Spleen (tissue), 11 donors: ENCODE measurements at regions not wholly inside any gene's neighbourhood (a gene's known extent, or its start where the extent isn't known, plus 50 kb on each side); places are given as distances from the start of the nearest gene placed in this dataset.
"Not testable (repeated sequence)": the region's sequence is repeated elsewhere in the genome, so short reads cannot be mapped to it uniquely, and the experiment has no call there.

Experiments used
- DNase-seq: peaks from one replicate; pipeline ENCODE4 v3.0.0-alpha.2; 2020
- H3K27ac ChIP-seq, 8 donors: fragments of 200-600 bp; sonication (generic) in 7 of 8; 1 replicate in 4 of 8; 2 replicates in 4 of 8; pipeline versions ENCODE4 v1.5.0 to v1.8.0; 2016 to 2021; ENCODE audit warnings: inconsistent platforms in 4 of 8, mild to moderate bottlenecking in 4 of 8, moderate library complexity in 1 of 8
- H3K27me3 ChIP-seq, 7 donors: fragments of 200-600 bp; sonication (generic) in 6 of 7; replicated peaks in 1 of 7; 1 replicate in 4 of 7; 2 replicates in 3 of 7; pipeline versions ENCODE4 v1.5.0 to v1.8.0; 2016 to 2021; ENCODE audit warnings: inconsistent platforms in 3 of 7, mild to moderate bottlenecking in 1 of 7
- H3K36me3 ChIP-seq, 6 donors: fragments of 200-600 bp; sonication (generic) in 5 of 6; 1 replicate in 4 of 6; 2 replicates in 2 of 6; pipeline versions ENCODE4 v1.5.0 to v1.8.0; 2016 to 2021; ENCODE audit warnings: inconsistent platforms in 2 of 6
- H3K4me1 ChIP-seq, 6 donors: fragments of 200-600 bp; sonication (generic) in 5 of 6; 1 replicate in 3 of 6; 2 replicates in 3 of 6; pipeline versions ENCODE4 v1.5.0 to v1.8.0; 2016 to 2021; ENCODE audit warnings: inconsistent platforms in 3 of 6
- H3K4me3 ChIP-seq, 8 donors: fragments of 200-600 bp; sonication (generic) in 7 of 8; 1 replicate in 4 of 8; 2 replicates in 4 of 8; pipeline versions ENCODE4 v1.5.0 to v1.8.0; 2016 to 2021; ENCODE audit warnings: inconsistent platforms in 4 of 8, mild to moderate bottlenecking in 4 of 8, moderate library complexity in 2 of 8
- H3K9me3 ChIP-seq, 8 donors: fragments of 200-600 bp; sonication (generic) in 7 of 8; 1 replicate in 4 of 8; 2 replicates in 4 of 8; pipeline versions ENCODE4 v1.5.0 to v1.8.0; 2016 to 2021; ENCODE audit warnings: inconsistent platforms in 4 of 8
- CTCF ChIP-seq, 11 experiments: fragments of 200-600 bp in 7 of 11; fragments of 450-650 bp in 4 of 11; sonication (generic) in 4 of 11; IDR thresholded peaks in 8 of 11; conservative IDR thresholded peaks in 3 of 11; 1 replicate in 7 of 11; 2 replicates in 4 of 11; pipeline versions ENCODE4 v1.4.0 to v1.8.0; 2016 to 2021; ENCODE audit warnings: antibody characterized with exemption in 11 of 11, inconsistent platforms in 4 of 11, mild to moderate bottlenecking in 1 of 11
- POLR2A ChIP-seq, 3 donors: fragments of 450-650 bp; IDR thresholded peaks; one replicate each; pipeline ENCODE4 v1.5.1; 2017; ENCODE audit warnings: antibody characterized with exemption in 3 of 3, mild to moderate bottlenecking in 1 of 3
- POLR2AphosphoS5 ChIP-seq, 3 donors: sonication (generic); formaldehyde crosslinking; IDR thresholded peaks; one replicate each; pipeline ENCODE4 v1.5.1; 2017; ENCODE audit warnings: antibody characterized with exemption in 3 of 3
- WGBS, 5 donors: extraction: QIAGEN DNeasy Blood & Tissue Kit in 3 of 5; methylation state at CpG; one replicate each; pipeline versions ENCODE4 v1.1.5 to v1.1.7; 2013 to 2018; 5-methylcytosine and 5-hydroxymethylcytosine counted together
- intact Hi-C: fragments of 100-400 bp; cut with DNase I; formaldehyde crosslinking; loops from one replicate; pipeline ENCODE4 v1.15.0; 2023; ENCODE audit warnings: low total_unique reads
- donor health status: healthy with polysubstance abuse.
- donor health status: DM: no; HTN: no; CAD: no; lungs with moderate emphysema.
- donor health status: DM: no; HTN: no; CAD: no.
- donor health status: Bipolar disorder and iron deficiency.
- donor health status: healthy.
- donor health status: DM: no; HTN: no; CAD: no.
- donor health status: DM: yes; HTN: yes; CAD: no.

- DNase-seq, H3K27ac ChIP-seq, H3K27me3 ChIP-seq, H3K4me3 ChIP-seq, H3K4me1 ChIP-seq, H3K36me3 ChIP-seq, intact Hi-C loops, H3K9me3 ChIP-seq: not testable (repeated sequence)
- 78 to 87% (median 78%) methylated on average over 3 of the region's 3 CpGs for WGBS, 5 donors
These were observed 311.2 kb upstream of the SOX4 start for GRCh38 chr6:21282360-21282759.

- intact Hi-C loops, result no loop called here
- DNase-seq, result no peak
- Histone ChIP-seq H3K27me3 (no peaks in the 10 kb centered on the region), H3K4me3 (no peak overlapping the region), H3K9me3 (no peaks in the 10 kb centered on the region), H3K36me3 (no peaks in the 10 kb centered on the region), H3K4me1 (no peaks in the 10 kb centered on the region), H3K27ac (no peak overlapping the region)
- TF ChIP-seq POLR2A (IDR thresholded peaks at IDR 0.05), result no peak
- TF ChIP-seq CTCF (IDR thresholded peaks at IDR 0.05 in 8 of 11, conservative IDR thresholded peaks at IDR 0.05 in 3 of 11), result no peak
- TF ChIP-seq POLR2AphosphoS5 (IDR thresholded peaks at IDR 0.05), result no peak
- WGBS, 5 donors, result 81 to 92% (median 87%) methylated on average over 3 of the region's 3 CpGs
These were observed 309.4 kb upstream of the SOX4 start for GRCh38 chr6:21284166-21284565.

GRCh38 chr6:21284706-21285105, 308.8 kb upstream of the SOX4 start:
- Histone ChIP-seq H3K27ac (no peak overlapping the region), H3K36me3 (no peaks in the 10 kb centered on the region), H3K4me1 (no peaks in the 10 kb centered on the region), H3K4me3 (no peak overlapping the region), H3K27me3 (no peaks in the 10 kb centered on the region), H3K9me3 (no peaks in the 10 kb centered on the region)
- 86 to 95% (median 90%) methylated on average over 7 of the region's 7 CpGs for WGBS, 5 donors
- DNase-seq, result no peak
- TF ChIP-seq CTCF (IDR thresholded peaks at IDR 0.05 in 8 of 11, conservative IDR thresholded peaks at IDR 0.05 in 3 of 11) (no peak), POLR2AphosphoS5 (IDR thresholded peaks at IDR 0.05) (no peak), POLR2A (IDR thresholded peaks at IDR 0.05) (no peak)
- intact Hi-C loops, result no loop called here

- Histone ChIP-seq H3K4me3 (no peak overlapping the region), H3K27me3 (no peaks in the 10 kb centered on the region), H3K9me3 (peaks cover 0 to 9% (median 2%) of the 10 kb centered on the region in 8 donors), H3K36me3 (no peaks in the 10 kb centered on the region), H3K27ac (no peak overlapping the region), H3K4me1 (no peaks in the 10 kb centered on the region)
- no peak for TF ChIP-seq POLR2AphosphoS5 (IDR thresholded peaks at IDR 0.05)
- TF ChIP-seq CTCF (IDR thresholded peaks at IDR 0.05 in 8 of 11, conservative IDR thresholded peaks at IDR 0.05 in 3 of 11), result no peak
- no peak for TF ChIP-seq POLR2A (IDR thresholded peaks at IDR 0.05)
- WGBS, 5 donors, result 86 to 96% (median 93%) methylated on average over 8 of the region's 8 CpGs
- intact Hi-C loops, result no loop called here
- no peak for DNase-seq
These were observed 299.4 kb upstream of the SOX4 start for GRCh38 chr6:21294144-21294543.
